ENCODE measurements at regions not wholly inside any gene's neighbourhood (a gene's known extent, or its start where the extent isn't known, plus 50 kb on each side); places are given as distances from the start of the nearest gene placed in this dataset.

DNA sequence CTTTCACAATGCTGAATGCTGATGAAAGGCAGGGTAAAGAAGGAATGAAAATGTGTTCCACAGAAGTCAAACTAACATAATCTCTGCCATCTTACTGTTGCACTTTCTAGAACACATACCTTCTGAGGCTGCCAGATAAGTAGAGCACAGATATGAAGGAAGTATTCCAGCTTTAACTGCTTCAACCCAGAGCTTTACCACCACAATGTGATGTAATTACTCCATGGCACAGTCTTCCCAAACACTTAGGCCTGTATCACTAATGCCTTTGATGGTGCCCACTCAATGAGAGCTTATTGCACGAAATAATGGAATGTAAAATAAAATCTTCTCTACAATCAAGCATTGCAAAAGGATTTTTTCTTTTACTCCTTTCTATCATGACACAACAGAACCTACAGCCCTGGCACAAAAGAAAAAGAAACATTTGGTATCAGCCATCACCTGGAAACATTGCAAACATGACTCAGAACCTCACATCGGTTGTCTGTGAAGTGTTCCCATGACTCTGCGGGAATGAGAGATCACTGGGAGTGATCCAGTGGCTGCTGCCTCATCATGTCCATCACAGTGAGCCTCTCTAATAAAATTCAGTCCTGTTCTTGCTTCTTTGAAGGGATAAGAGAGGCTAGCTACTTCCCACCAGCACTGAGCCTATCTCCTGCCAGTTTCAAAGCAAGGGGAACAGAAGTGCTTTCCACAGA, 385.8 kb downstream of the EFNA5 start:
- TF ChIP-seq, protein P1, sequence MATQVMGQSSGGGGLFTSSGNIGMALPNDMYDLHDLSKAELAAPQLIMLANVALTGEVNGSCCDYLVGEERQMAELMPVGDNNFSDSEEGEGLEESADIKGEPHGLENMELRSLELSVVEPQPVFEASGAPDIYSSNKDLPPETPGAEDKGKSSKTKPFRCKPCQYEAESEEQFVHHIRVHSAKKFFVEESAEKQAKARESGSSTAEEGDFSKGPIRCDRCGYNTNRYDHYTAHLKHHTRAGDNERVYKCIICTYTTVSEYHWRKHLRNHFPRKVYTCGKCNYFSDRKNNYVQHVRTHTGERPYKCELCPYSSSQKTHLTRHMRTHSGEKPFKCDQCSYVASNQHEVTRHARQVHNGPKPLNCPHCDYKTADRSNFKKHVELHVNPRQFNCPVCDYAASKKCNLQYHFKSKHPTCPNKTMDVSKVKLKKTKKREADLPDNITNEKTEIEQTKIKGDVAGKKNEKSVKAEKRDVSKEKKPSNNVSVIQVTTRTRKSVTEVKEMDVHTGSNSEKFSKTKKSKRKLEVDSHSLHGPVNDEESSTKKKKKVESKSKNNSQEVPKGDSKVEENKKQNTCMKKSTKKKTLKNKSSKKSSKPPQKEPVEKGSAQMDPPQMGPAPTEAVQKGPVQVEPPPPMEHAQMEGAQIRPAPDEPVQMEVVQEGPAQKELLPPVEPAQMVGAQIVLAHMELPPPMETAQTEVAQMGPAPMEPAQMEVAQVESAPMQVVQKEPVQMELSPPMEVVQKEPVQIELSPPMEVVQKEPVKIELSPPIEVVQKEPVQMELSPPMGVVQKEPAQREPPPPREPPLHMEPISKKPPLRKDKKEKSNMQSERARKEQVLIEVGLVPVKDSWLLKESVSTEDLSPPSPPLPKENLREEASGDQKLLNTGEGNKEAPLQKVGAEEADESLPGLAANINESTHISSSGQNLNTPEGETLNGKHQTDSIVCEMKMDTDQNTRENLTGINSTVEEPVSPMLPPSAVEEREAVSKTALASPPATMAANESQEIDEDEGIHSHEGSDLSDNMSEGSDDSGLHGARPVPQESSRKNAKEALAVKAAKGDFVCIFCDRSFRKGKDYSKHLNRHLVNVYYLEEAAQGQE (IDR thresholded peaks at IDR 0.05; ENCODE audit: insufficient read depth in 1 of 2, low read depth in 2 of 2, low read length in 2 of 2): no peak
- TF ChIP-seq FOXP2 (optimal IDR thresholded peaks at IDR 0.05; ENCODE audit: borderline replicate concordance, extremely low read depth, extremely low read length, insufficient read depth) (no peak), TAF1 (IDR thresholded peaks at IDR 0.05; ENCODE audit: borderline replicate concordance, insufficient read depth, low read length) (no peak), POLR2AphosphoS5 (IDR thresholded peaks at IDR 0.05; ENCODE audit: low read depth, low read length) (no peak), SIN3A (IDR thresholded peaks at IDR 0.05; ENCODE audit: borderline replicate concordance, insufficient read depth, low read length) (no peak)

- no peak for TF ChIP-seq SIN3A (IDR thresholded peaks at IDR 0.05; ENCODE audit: borderline replicate concordance, insufficient read depth, low read length)
- no peak for TF ChIP-seq POLR2AphosphoS5 (IDR thresholded peaks at IDR 0.05; ENCODE audit: low read depth, low read length)
- TF ChIP-seq TAF1 (IDR thresholded peaks at IDR 0.05; ENCODE audit: borderline replicate concordance, insufficient read depth, low read length): no peak
- TF ChIP-seq, protein P1 (IDR thresholded peaks at IDR 0.05; ENCODE audit: insufficient read depth in 1 of 2, low read depth in 2 of 2, low read length in 2 of 2): no peak
- TF ChIP-seq FOXP2 (optimal IDR thresholded peaks at IDR 0.05; ENCODE audit: borderline replicate concordance, extremely low read depth, extremely low read length, insufficient read depth): no peak
Observed at GRCh38 chr5:107282061-107282460, 388.7 kb downstream of the EFNA5 start.

GRCh38 chr5:107278774-107279173, 392.0 kb downstream of the EFNA5 start:
- TF ChIP-seq TAF1 (IDR thresholded peaks at IDR 0.05; ENCODE audit: borderline replicate concordance, insufficient read depth, low read length) (no peak), FOXP2 (optimal IDR thresholded peaks at IDR 0.05; ENCODE audit: borderline replicate concordance, extremely low read depth, extremely low read length, insufficient read depth) (no peak), POLR2AphosphoS5 (IDR thresholded peaks at IDR 0.05; ENCODE audit: low read depth, low read length) (no peak)

DNA sequence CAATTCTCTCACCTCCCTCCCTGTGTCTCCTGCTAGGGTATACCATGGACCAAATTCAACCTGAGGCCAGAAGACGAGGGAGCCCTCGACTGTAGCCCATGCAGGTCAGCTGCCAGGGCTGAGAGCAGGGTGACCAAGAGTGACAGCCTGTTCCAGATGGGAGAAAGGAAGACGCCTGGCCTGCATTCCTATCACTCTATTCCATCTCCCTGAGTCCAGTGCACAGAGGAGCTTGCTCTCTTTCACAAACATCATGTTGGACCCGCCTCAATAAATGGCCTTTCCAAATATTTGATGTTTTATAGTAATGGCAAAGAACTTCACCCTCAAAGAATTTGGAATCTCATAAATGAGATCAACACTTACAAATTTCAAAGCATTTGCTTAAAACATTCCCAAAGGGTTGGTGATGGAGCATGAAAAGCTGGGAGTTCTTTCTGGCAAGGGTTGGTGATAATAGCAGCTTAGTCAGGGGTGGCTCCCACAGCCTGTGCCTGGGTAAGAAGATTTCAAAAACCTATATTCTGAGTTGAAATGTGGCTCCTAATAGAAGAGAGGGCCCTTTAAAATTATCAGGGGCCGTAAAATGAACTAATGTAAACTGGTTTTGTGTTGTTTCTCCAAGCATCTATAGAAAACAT, 393.1 kb downstream of the EFNA5 start:
- no peak for TF ChIP-seq FOXP2 (optimal IDR thresholded peaks at IDR 0.05; ENCODE audit: borderline replicate concordance, extremely low read depth, extremely low read length, insufficient read depth)
- TF ChIP-seq, protein P1 (IDR thresholded peaks at IDR 0.05; ENCODE audit: insufficient read depth in 1 of 2, low read depth in 2 of 2, low read length in 2 of 2): no peak
- no peak for TF ChIP-seq SIN3A (IDR thresholded peaks at IDR 0.05; ENCODE audit: borderline replicate concordance, insufficient read depth, low read length)
- no peak for TF ChIP-seq POLR2AphosphoS5 (IDR thresholded peaks at IDR 0.05; ENCODE audit: low read depth, low read length)
- TF ChIP-seq TAF1 (IDR thresholded peaks at IDR 0.05; ENCODE audit: borderline replicate concordance, insufficient read depth, low read length): no peak

GRCh38 chr5:107275333-107275732, 395.4 kb downstream of the EFNA5 start:
- TF ChIP-seq FOXP2 (optimal IDR thresholded peaks at IDR 0.05; ENCODE audit: borderline replicate concordance, extremely low read depth, extremely low read length, insufficient read depth) (no peak), SIN3A (IDR thresholded peaks at IDR 0.05; ENCODE audit: borderline replicate concordance, insufficient read depth, low read length) (no peak), TAF1 (IDR thresholded peaks at IDR 0.05; ENCODE audit: borderline replicate concordance, insufficient read depth, low read length) (no peak), POLR2AphosphoS5 (IDR thresholded peaks at IDR 0.05; ENCODE audit: low read depth, low read length) (no peak)
- TF ChIP-seq, protein P1 (IDR thresholded peaks at IDR 0.05; ENCODE audit: insufficient read depth in 1 of 2, low read depth in 2 of 2, low read length in 2 of 2): no peak

Data from PFSK-1 (cell line).